AG10803 (cell line): ENCODE measurements at regions not wholly inside any gene's neighbourhood (a gene's known extent, or its start where the extent isn't known, plus 50 kb on each side); places are given as distances from the start of the nearest gene placed in this dataset.
"Not testable (repeated sequence)": the region's sequence is repeated elsewhere in the genome, so short reads cannot be mapped to it uniquely, and the experiment has no call there.

Experiments
- DNase-seq: peaks from one replicate; pipeline ENCODE4 v3.0.0; 2010; ENCODE audit warnings: low read depth
- H3K4me3 ChIP-seq: 2 replicates; pipeline ENCODE4 v1.5.1; 2011; ENCODE audit warnings: mild to moderate bottlenecking, low read length, control low read depth
- CTCF ChIP-seq: conservative IDR thresholded peaks from 2 replicates; pipeline ENCODE4 v1.5.1; 2011; ENCODE audit warnings: mild to moderate bottlenecking, low read length, control low read depth, inconsistent platforms

GRCh38 chr18:65221736-65222135 lies 529.1 kb upstream of the CDH7 start:
- H3K4me3 ChIP-seq = no peak overlapping the region
- no peak for TF ChIP-seq CTCF
- no peak for DNase-seq

- no peak for TF ChIP-seq CTCF
- no peak overlapping the region for H3K4me3 ChIP-seq
Observed at GRCh38 chr18:65221115-65221514, 529.7 kb upstream of the CDH7 start.

GRCh38 chr18:65215865-65216466 lies 534.8 kb upstream of the CDH7 start:
- H3K4me3 ChIP-seq = no peak overlapping the region
- TF ChIP-seq CTCF = no peak
- no peak for DNase-seq

More at GRCh38 chr18:65221115-65221514, 529.7 kb upstream of the CDH7 start:
- no peak for DNase-seq

GRCh38 chr18:65214456-65214855 lies 536.4 kb upstream of the CDH7 start:
- no peak overlapping the region for H3K4me3 ChIP-seq
- DNase-seq = no peak
- TF ChIP-seq CTCF = no peak

- no peak for TF ChIP-seq CTCF
- H3K4me3 ChIP-seq = no peak overlapping the region
- DNase-seq = no peak
Observed at GRCh38 chr18:65206551-65207260, 544.1 kb upstream of the CDH7 start.

GRCh38 chr18:65202091-65202490 lies 548.7 kb upstream of the CDH7 start:
- no peak for DNase-seq
- TF ChIP-seq CTCF = no peak
- H3K4me3 ChIP-seq = no peak overlapping the region

GRCh38 chr18:65175681-65176080 lies 575.1 kb upstream of the CDH7 start:
- no peak for TF ChIP-seq CTCF
- DNase-seq = no peak
- H3K4me3 ChIP-seq = no peak overlapping the region

- H3K4me3 ChIP-seq, DNase-seq: not testable (repeated sequence)
Observed at GRCh38 chr18:65162086-65162485, 588.7 kb upstream of the CDH7 start.
